Gastrocnemius medialis (tissue), 4 donors: ENCODE measurements at regions not wholly inside any gene's neighbourhood (a gene's known extent, or its start where the extent isn't known, plus 50 kb on each side); places are given as distances from the start of the nearest gene placed in this dataset.

Experiments
- ATAC-seq, 2 donors: fragments of 150-250 bp; one replicate each; pipeline ENCODE4 v1.9.1; 2016
- DNase-seq, 2 donors: peaks; one replicate each; pipeline ENCODE4 v3.0.0-alpha.2; 2019
- H3K27ac ChIP-seq, 4 donors: fragments of 200-600 bp; sonication (generic); 1 replicate in 1 of 4; 2 replicates in 3 of 4; pipeline ENCODE4 v1.5.1; 2016 to 2018; ENCODE audit warnings: mild to moderate bottlenecking in 2 of 4, moderate library complexity in 1 of 4
- H3K27me3 ChIP-seq, 3 donors: fragments of 200-600 bp; sonication (generic) in 2 of 3; 1 replicate in 1 of 3; 2 replicates in 2 of 3; pipeline versions ENCODE4 v1.5.1 to v1.6.0; 2016 to 2019; ENCODE audit warnings: mild to moderate bottlenecking in 1 of 3, moderate library complexity in 1 of 3
- H3K36me3 ChIP-seq, 2 donors: fragments of 200-600 bp; sonication (generic) in 1 of 2; one replicate each; pipeline ENCODE4 v1.5.1; 2017 to 2018
- H3K4me1 ChIP-seq, 2 donors: fragments of 200-600 bp; sonication (generic) in 1 of 2; one replicate each; pipeline ENCODE4 v1.5.1; 2016 to 2017; ENCODE audit warnings: mild to moderate bottlenecking in 2 of 2
- H3K4me3 ChIP-seq, 4 donors: fragments of 200-600 bp; sonication (generic) in 3 of 4; 1 replicate in 1 of 4; 2 replicates in 3 of 4; pipeline ENCODE4 v1.5.1; 2016 to 2019; ENCODE audit warnings: mild to moderate bottlenecking in 2 of 4
- H3K9me3 ChIP-seq, 3 donors: fragments of 200-600 bp; sonication (generic) in 2 of 3; 1 replicate in 1 of 3; 2 replicates in 2 of 3; pipeline ENCODE4 v1.5.1; 2016 to 2019
- POLR2A ChIP-seq, 2 donors: fragments of 450-650 bp; IDR thresholded peaks; one replicate each; pipeline ENCODE4 v1.6.1; 2017; ENCODE audit warnings: antibody characterized with exemption in 2 of 2, mild to moderate bottlenecking in 2 of 2, moderate library complexity in 2 of 2
- in situ Hi-C, 4 donors: fragments of 200-750 bp; cut with MboI; loops; one replicate each; pipeline versions ENCODE4 v1.15.0 to v1.8.0; 2017; ENCODE audit warnings: low sequenced_read_pairs in 4 of 4
- intact Hi-C: fragments of 100-400 bp; cut with DNase I; formaldehyde crosslinking; loops from one replicate; pipeline ENCODE4 v1.15.1; 2023; ENCODE audit warnings: low total_unique reads
- TF ChIP-seq, protein P1 (sequence below), 5 experiments: fragments of 450-650 bp in 3 of 5; fragments of 200-600 bp in 2 of 5; sonication (generic) in 2 of 5; IDR thresholded peaks in 4 of 5; conservative IDR thresholded peaks in 1 of 5; 1 replicate in 4 of 5; 2 replicates in 1 of 5; pipeline ENCODE4 v1.5.1; 2016 to 2019; ENCODE audit warnings: antibody characterized with exemption in 5 of 5, mild to moderate bottlenecking in 3 of 5, moderate library complexity in 3 of 5

DNA sequence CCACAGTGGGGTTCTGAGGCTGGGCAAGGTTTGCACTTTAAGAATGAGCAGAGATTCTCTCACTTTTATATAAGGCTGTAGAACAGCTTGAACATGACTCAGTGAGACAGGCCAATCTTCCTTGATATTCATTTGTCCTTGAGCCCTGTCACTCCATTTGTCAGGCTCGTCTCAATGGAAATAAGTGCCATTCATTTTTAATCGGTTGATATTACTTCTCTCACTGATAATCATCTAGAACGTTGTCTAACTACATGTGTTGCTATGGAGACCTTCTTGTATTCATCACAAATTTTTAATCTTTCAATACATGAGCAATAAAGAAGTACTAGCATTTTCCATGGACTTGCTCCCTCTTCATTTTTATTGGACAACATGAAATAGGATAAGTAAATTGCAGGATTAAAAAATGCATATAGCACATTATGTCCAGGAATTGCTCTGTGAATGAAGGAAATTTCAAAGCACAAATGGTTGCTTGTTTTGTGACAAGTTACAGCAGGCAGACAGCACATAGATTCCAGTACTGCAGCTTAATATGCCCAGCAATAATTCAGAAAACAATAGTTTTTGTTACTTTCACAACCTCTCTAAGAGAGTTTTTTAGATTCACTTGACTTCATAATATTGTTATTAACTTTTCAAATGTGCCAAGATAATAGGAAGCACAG lies 1178.4 kb upstream of the ATXN8OS start:
- Histone ChIP-seq H3K36me3 (no peaks in the 10 kb centered on the region), H3K4me3 (no peak overlapping the region), H3K27me3 (no peaks in the 10 kb centered on the region), H3K4me1 (no peaks in the 10 kb centered on the region), H3K9me3 (no peaks in the 10 kb centered on the region), H3K27ac (no peak overlapping the region)
- TF ChIP-seq, protein P1, sequence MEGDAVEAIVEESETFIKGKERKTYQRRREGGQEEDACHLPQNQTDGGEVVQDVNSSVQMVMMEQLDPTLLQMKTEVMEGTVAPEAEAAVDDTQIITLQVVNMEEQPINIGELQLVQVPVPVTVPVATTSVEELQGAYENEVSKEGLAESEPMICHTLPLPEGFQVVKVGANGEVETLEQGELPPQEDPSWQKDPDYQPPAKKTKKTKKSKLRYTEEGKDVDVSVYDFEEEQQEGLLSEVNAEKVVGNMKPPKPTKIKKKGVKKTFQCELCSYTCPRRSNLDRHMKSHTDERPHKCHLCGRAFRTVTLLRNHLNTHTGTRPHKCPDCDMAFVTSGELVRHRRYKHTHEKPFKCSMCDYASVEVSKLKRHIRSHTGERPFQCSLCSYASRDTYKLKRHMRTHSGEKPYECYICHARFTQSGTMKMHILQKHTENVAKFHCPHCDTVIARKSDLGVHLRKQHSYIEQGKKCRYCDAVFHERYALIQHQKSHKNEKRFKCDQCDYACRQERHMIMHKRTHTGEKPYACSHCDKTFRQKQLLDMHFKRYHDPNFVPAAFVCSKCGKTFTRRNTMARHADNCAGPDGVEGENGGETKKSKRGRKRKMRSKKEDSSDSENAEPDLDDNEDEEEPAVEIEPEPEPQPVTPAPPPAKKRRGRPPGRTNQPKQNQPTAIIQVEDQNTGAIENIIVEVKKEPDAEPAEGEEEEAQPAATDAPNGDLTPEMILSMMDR (IDR thresholded peaks at IDR 0.05 in 4 of 5, conservative IDR thresholded peaks at IDR 0.05 in 1 of 5): no peak
- no peak for TF ChIP-seq POLR2A (IDR thresholded peaks at IDR 0.05)
- intact Hi-C loops: no loop called here
- no peak for ATAC-seq
- in situ Hi-C loops: no loop called here
- DNase-seq: no peak

DNA sequence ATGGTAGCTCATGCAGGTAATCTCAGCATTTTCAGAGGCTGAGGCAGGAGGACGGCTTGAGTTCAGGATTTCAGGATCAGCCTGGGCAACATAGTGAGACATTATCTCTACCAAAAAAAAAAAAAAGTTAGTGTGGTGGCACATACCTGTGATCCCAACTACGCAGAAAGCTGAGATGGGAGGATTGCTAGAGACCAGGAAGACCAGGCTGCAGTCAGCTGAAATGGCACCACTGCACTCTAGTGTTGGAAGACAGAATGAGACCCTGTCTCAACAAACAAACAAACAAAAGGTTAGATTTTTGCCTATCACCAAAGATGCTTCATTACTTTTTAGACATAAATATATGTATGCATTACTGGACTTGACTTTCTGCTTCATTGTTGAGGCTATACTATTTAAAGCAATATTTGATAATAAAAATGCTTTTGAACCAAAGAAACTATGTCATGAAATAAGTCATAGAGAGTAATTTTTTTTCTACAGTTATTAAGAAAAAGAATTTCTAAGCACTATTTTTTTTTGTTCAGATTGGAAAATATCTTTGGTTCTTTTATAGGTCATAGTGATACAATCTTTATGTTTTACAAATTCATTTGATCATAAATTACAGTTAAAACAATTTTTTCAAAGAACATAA lies 1180.1 kb upstream of the ATXN8OS start:
- Histone ChIP-seq H3K4me3 (no peak overlapping the region), H3K27me3 (no peaks in the 10 kb centered on the region), H3K4me1 (no peaks in the 10 kb centered on the region), H3K9me3 (no peaks in the 10 kb centered on the region), H3K36me3 (no peaks in the 10 kb centered on the region), H3K27ac (no peak overlapping the region)
- TF ChIP-seq, protein P1 (IDR thresholded peaks at IDR 0.05 in 4 of 5, conservative IDR thresholded peaks at IDR 0.05 in 1 of 5): no peak
- no peak for TF ChIP-seq POLR2A (IDR thresholded peaks at IDR 0.05)
- ATAC-seq (no peak), DNase-seq (no peak)
- in situ Hi-C loops (no loop called here), intact Hi-C loops (no loop called here)

DNA sequence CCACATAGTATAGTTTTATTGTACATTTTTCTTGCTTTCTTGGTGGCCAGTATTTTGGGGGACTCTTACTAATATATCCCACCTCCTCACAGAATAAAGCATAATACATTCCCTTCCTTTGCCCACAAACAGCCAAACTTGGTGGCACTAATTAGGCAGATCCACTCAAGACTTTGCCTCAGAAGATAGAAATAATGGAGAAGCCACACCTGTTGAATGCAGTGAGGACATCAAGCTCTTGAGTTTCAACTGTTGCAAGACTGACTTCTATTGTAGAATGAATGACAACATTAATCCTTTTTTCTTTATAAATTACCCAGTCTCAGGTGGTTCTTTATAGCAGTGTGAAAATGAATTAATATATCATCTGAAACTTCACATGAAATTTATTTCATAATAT lies 1183.6 kb upstream of the ATXN8OS start:
- ATAC-seq: no peak
- Histone ChIP-seq H3K36me3 (no peaks in the 10 kb centered on the region), H3K4me3 (no peak overlapping the region), H3K27ac (no peak overlapping the region), H3K9me3 (no peaks in the 10 kb centered on the region), H3K27me3 (no peaks in the 10 kb centered on the region), H3K4me1 (no peaks in the 10 kb centered on the region)
- TF ChIP-seq, protein P1 (IDR thresholded peaks at IDR 0.05 in 4 of 5, conservative IDR thresholded peaks at IDR 0.05 in 1 of 5): no peak
- in situ Hi-C loops: no loop called here
- no peak for DNase-seq
- intact Hi-C loops: no loop called here

DNA sequence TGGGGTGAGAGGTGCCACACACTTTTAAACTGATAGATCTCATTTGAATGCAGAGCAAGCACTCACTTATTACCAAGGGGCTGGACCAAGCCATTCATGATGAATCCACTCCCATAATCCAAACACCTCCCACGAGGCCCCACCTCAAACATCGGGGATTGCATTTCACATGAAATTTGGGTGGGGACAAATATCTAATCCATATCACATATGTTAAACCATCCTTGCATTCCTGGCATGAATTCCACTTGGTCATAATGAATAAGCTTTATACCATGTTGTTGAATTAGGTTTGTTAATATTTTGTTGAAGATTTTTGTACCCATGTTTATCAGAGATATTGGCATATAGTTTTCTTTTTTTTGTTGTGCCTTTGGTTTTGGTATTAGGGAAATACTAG lies 1198.7 kb upstream of the ATXN8OS start:
- intact Hi-C loops (no loop called here), in situ Hi-C loops (no loop called here)
- H3K9me3 ChIP-seq: no peaks in the 10 kb centered on the region
- no peak overlapping the region for H3K4me3 ChIP-seq
- no peaks in the 10 kb centered on the region for H3K27me3 ChIP-seq
- no peak for DNase-seq
- ATAC-seq: no peak
- no peaks in the 10 kb centered on the region for H3K36me3 ChIP-seq
- TF ChIP-seq POLR2A (IDR thresholded peaks at IDR 0.05): no peak
- TF ChIP-seq, protein P1 (IDR thresholded peaks at IDR 0.05 in 4 of 5, conservative IDR thresholded peaks at IDR 0.05 in 1 of 5): no peak
- no peaks in the 10 kb centered on the region for H3K4me1 ChIP-seq
- H3K27ac ChIP-seq: no peak overlapping the region
